Hepatocyte (in vitro differentiated cells): ENCODE measurements at regions not wholly inside any gene's neighbourhood (a gene's known extent, or its start where the extent isn't known, plus 50 kb on each side); places are given as distances from the start of the nearest gene placed in this dataset.

Experiments
- DNase-seq: peaks from one replicate; pipeline ENCODE4 v3.0.0-alpha.2; 2016; ENCODE audit warnings: low spot score
- H2AFZ ChIP-seq: fragments of 200-600 bp; sonication (generic); 2 replicates; pipeline ENCODE4 v1.6.0; 2016; ENCODE audit warnings: antibody characterized with exemption, mild to moderate bottlenecking
- H3K27ac ChIP-seq: fragments of 200-600 bp; sonication (generic); 2 replicates; pipeline ENCODE4 v1.5.1; 2016; ENCODE audit warnings: mild to moderate bottlenecking
- H3K27me3 ChIP-seq: fragments of 200-600 bp; sonication (generic); 2 replicates; pipeline ENCODE4 v1.6.1; 2016
- H3K36me3 ChIP-seq: fragments of 200-600 bp; sonication (generic); replicated peaks from 2 replicates; pipeline ENCODE4 v1.5.1; 2016; ENCODE audit warnings: low read depth; ENCODE audit not compliant: insufficient read depth
- H3K4me1 ChIP-seq: fragments of 200-600 bp; sonication (generic); 2 replicates; pipeline ENCODE4 v1.5.1; 2016; ENCODE audit warnings: mild to moderate bottlenecking, moderate library complexity; ENCODE audit not compliant: insufficient read depth
- H3K4me2 ChIP-seq: fragments of 200-600 bp; sonication (generic); 2 replicates; pipeline ENCODE4 v1.6.0; 2016
- H3K4me3 ChIP-seq: fragments of 200-600 bp; sonication (generic); 2 replicates; pipeline ENCODE4 v1.5.1; 2016; ENCODE audit warnings: mild to moderate bottlenecking
- H3K79me2 ChIP-seq: fragments of 200-600 bp; sonication (generic); 2 replicates; pipeline ENCODE4 v1.6.0; 2017; ENCODE audit warnings: mild to moderate bottlenecking
- H3K9me2 ChIP-seq: fragments of 200-600 bp; sonication (generic); replicated peaks from 2 replicates; pipeline ENCODE4 v1.6.0; 2017; ENCODE audit warnings: mild to moderate bottlenecking; ENCODE audit not compliant: insufficient read depth
- H3K9me3 ChIP-seq: fragments of 200-600 bp; sonication (generic); 2 replicates; pipeline ENCODE4 v1.5.1; 2016; ENCODE audit warnings: low read depth, mild to moderate bottlenecking
- H4K20me1 ChIP-seq: fragments of 200-600 bp; sonication (generic); 2 replicates; pipeline ENCODE4 v1.6.0; 2016; ENCODE audit warnings: mild to moderate bottlenecking; ENCODE audit not compliant: insufficient read depth, poor library complexity, severe bottlenecking
- CTCF ChIP-seq: fragments of 200-600 bp; sonication (generic); IDR thresholded peaks from 2 replicates; pipeline ENCODE4 v1.5.1; 2016; ENCODE audit warnings: antibody characterized with exemption, mild to moderate bottlenecking; ENCODE audit not compliant: poor library complexity
- EZH2 ChIP-seq: fragments of 200-600 bp; sonication (generic); IDR thresholded peaks from 2 replicates; pipeline ENCODE4 v1.6.1; 2016; ENCODE audit warnings: antibody characterized with exemption, mild to moderate bottlenecking, borderline replicate concordance
- EZH2phosphoT487 ChIP-seq: fragments of 200-600 bp; sonication (generic); IDR thresholded peaks from one replicate; pipeline ENCODE4 v1.6.1; 2018; ENCODE audit warnings: antibody characterized with exemption, mild to moderate bottlenecking, low read depth, moderate library complexity; ENCODE audit not compliant: unreplicated experiment, severe bottlenecking
- WGBS: methylation state at CpG from one replicate; pipeline ENCODE4 v1.1.6; 2016; ENCODE audit warnings: low lambda C conversion rate; ENCODE audit errors: missing lambda C conversion rate; 5-methylcytosine and 5-hydroxymethylcytosine counted together

GRCh38 chr21:18524097-18524880, 120.7 kb upstream of the TMPRSS15 start:
- WGBS: 78% methylated on average over 7 of the region's 7 CpGs
- no peak overlapping the region for H3K27ac ChIP-seq
- TF ChIP-seq EZH2phosphoT487: no peak
- TF ChIP-seq EZH2: no peak
- no peak for TF ChIP-seq CTCF
- H3K4me2 ChIP-seq: no peak overlapping the region
- no peaks in the 10 kb centered on the region for H3K27me3 ChIP-seq
- DNase-seq: no peak
- no peak overlapping the region for H3K4me3 ChIP-seq
- H4K20me1 ChIP-seq: no peaks in the 10 kb centered on the region
- no peaks in the 10 kb centered on the region for H3K4me1 ChIP-seq
- H2AFZ ChIP-seq: no peak overlapping the region
- no peaks in the 10 kb centered on the region for H3K79me2 ChIP-seq
- H3K36me3 ChIP-seq: no peaks in the 10 kb centered on the region
- H3K9me2 ChIP-seq: no peaks in the 10 kb centered on the region
- H3K9me3 ChIP-seq: no peaks in the 10 kb centered on the region

GRCh38 chr21:18529254-18529653, 125.7 kb upstream of the TMPRSS15 start:
- no peaks in the 10 kb centered on the region for H3K79me2 ChIP-seq
- no peaks in the 10 kb centered on the region for H3K36me3 ChIP-seq
- H4K20me1 ChIP-seq: no peaks in the 10 kb centered on the region
- H3K4me3 ChIP-seq: no peak overlapping the region
- 18% methylated on average over 1 of the region's 1 CpG for WGBS
- no peaks in the 10 kb centered on the region for H3K9me3 ChIP-seq
- peak; percentile 17 for DNase-seq
- H3K27me3 ChIP-seq: no peaks in the 10 kb centered on the region
- no peak for TF ChIP-seq EZH2phosphoT487
- TF ChIP-seq EZH2: no peak
- no peak for TF ChIP-seq CTCF
- H2AFZ ChIP-seq: no peak overlapping the region
- no peaks in the 10 kb centered on the region for H3K4me1 ChIP-seq
- no peak overlapping the region for H3K27ac ChIP-seq
- no peaks in the 10 kb centered on the region for H3K9me2 ChIP-seq
- H3K4me2 ChIP-seq: no peak overlapping the region

- Histone ChIP-seq H3K9me3 (no peaks in the 10 kb centered on the region), H3K9me2 (no peaks in the 10 kb centered on the region), H3K36me3 (no peaks in the 10 kb centered on the region), H2AFZ (no peak overlapping the region), H3K27ac (no peak overlapping the region), H3K4me1 (no peaks in the 10 kb centered on the region), H3K4me3 (no peak overlapping the region), H4K20me1 (no peaks in the 10 kb centered on the region), H3K4me2 (no peak overlapping the region), H3K27me3 (no peaks in the 10 kb centered on the region), H3K79me2 (no peaks in the 10 kb centered on the region)
- TF ChIP-seq EZH2: no peak
- no peak for TF ChIP-seq EZH2phosphoT487
- TF ChIP-seq CTCF: no peak
- no peak for DNase-seq
- 52% methylated on average over 2 of the region's 2 CpGs for WGBS
These were observed 138.5 kb upstream of the TMPRSS15 start for GRCh38 chr21:18542081-18542480.

- 91% methylated on average over 1 of the region's 1 CpG for WGBS
- no peak for DNase-seq
- Histone ChIP-seq H3K9me3 (no peaks in the 10 kb centered on the region), H3K4me2 (no peak overlapping the region), H3K79me2 (no peaks in the 10 kb centered on the region), H3K4me3 (no peak overlapping the region), H3K9me2 (no peaks in the 10 kb centered on the region), H3K4me1 (no peaks in the 10 kb centered on the region), H3K36me3 (no peaks in the 10 kb centered on the region), H2AFZ (no peak overlapping the region), H4K20me1 (no peaks in the 10 kb centered on the region), H3K27me3 (no peaks in the 10 kb centered on the region), H3K27ac (no peak overlapping the region)
- TF ChIP-seq EZH2: no peak
These were observed 142.3 kb upstream of the TMPRSS15 start for GRCh38 chr21:18545908-18546307.
